Sciatic nerve (tissue), 2 donors: ENCODE measurements at regions not wholly inside any gene's neighbourhood (a gene's known extent, or its start where the extent isn't known, plus 50 kb on each side); places are given as distances from the start of the nearest gene placed in this dataset.

Experiments used
- ATAC-seq: fragments of 200-7000 bp; cut with Tn5 transposase; one replicate; pipeline ENCODE4 v1.9.1; 2020; ENCODE audit warnings: mild to moderate bottlenecking, moderate library complexity
- DNase-seq: peaks from one replicate; pipeline ENCODE4 v3.0.0-alpha.2; 2020; ENCODE audit warnings: low spot score
- intact Hi-C: fragments of 100-400 bp; cut with DNase I; formaldehyde crosslinking; loops from one replicate; pipeline ENCODE4 v1.14.2; 2022
- donor health status: DM: no; HTN: no; CAD: no.
- donor health status: DM: no; HTN: no; CAD: no.

- no peak for ATAC-seq
- intact Hi-C loops = no loop called here
- DNase-seq = no peak
Observed at GRCh38 chr11:15889363-15890030, 466.8 kb downstream of the SOX6 start.

DNA sequence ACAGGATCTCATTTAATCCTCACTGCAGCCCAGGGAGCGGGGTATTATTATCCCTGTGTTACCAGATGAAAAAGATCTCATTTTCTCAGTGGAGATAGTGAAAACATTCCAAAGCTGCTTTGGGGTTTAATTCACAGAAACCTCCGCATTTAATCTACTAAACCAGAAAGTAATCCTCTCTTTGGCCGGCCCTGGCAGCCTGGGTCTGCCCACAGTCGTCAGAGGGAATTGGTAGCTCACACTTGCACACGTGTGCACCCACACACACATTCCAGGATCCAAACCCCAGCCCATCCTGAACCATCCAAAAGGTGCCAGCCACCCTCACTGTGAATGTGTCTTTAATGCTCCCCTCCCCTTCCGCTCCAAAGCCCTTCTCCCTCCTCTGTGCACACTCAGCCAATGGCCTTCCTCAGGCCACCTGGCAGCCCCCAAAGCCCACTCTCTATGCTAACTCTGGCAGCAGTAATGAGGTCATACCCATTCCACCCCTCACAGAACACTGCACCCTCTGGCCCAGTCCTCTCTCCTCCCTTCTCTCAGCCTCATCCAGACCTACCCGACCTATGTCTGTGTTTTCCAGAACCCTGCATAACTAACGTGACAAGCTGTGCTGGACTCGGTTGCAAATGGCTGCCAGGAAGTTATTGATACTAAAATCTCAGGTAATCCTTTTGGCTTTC is 466.2 kb downstream of the SOX6 start:
- DNase-seq (no peak), ATAC-seq (peak; percentile 35)

DNA sequence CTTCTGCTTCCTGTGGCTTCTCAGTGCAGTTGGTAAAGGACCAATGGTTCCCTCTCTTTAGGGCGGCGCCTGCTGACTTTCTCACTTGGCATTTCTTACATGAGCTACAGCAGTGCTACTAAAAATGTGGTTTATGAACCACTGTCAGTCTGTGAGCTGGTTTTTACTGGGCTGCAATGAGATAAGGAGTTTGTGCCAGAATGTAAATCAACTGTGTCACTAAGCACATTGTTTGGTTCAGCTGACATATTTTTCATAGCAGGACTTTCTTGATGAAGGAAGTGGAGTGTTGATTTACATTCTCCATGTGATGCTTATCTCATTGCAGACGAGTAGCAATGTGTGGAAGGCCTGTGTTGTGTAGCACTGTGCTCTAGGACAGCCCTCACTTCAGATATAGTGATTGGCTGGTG is 463.3 kb downstream of the SOX6 start:
- ATAC-seq = peak; percentile 15
- no peak for DNase-seq
- intact Hi-C loops = no loop called here

More for the DNA sequence above, 466.2 kb downstream of the SOX6 start:
- intact Hi-C loops = no loop called here

DNA sequence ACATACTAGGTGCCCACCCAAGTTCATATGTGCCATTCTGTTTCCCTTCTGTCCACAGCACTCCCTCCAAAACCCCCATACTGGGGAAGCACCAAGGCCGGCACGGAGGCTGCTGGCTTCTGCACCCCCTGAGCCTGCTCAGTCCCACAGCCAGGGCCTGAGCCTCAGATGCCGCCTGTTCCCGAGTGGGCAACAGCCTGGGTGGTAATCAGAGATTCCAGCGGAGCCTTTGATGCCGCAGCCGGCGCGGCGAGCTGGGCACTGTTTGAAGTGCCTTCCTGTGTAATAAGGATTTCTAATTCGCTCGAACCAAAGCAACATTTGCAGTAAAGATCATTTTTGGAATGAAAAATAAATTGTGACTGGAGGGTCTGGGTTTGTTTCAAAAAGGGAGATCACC is 460.3 kb downstream of the SOX6 start:
- ATAC-seq (no peak), DNase-seq (no peak)
- intact Hi-C loops = no loop called here

DNA sequence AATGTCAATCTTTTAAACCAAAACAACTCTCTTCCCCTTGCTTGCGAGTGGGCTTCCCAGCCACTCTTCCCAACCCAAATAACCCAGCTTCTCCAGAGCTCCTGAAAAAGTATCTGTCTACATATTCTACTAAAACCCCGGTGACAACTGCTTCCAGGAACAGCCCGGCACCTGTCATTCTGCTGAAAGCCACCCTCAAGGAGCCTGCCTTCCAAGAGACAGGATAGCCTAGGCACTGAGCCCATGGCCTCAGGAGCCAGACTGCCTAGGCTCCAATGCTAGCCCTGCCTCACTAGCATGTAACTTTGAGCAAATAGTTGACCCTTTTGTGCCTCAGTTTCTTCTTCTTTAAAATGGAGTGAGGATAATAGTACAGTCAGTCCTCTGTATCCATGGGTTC is 459.8 kb downstream of the SOX6 start:
- ATAC-seq = no peak
- DNase-seq = no peak
- intact Hi-C loops = no loop called here

GRCh38 chr11:15897211-15897960 is 459.0 kb downstream of the SOX6 start:
- DNase-seq (no peak), ATAC-seq (peak; percentile 25)
- intact Hi-C loops = no loop called here

DNA sequence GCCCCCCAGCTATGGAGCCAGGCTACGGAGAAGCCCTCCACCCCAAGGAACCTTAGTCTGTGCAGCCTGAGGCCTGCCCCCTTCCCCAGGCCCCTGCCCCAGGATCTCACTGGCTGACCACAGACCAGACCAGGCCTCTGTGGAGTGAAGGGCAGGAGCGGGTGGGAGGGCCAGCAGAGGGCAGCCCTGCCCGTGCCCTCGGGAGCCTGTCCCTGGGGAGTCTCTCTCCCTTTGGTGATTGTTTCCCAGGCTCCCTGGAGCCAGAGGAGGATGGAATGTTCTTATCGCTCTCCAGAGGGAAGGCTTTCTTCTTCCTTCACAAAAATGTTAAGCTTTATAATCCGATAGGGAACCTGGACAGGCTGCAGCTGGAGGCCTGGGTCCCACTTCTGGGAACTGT is 455.3 kb downstream of the SOX6 start:
- ATAC-seq (no peak), DNase-seq (no peak)
- intact Hi-C loops = no loop called here

DNA sequence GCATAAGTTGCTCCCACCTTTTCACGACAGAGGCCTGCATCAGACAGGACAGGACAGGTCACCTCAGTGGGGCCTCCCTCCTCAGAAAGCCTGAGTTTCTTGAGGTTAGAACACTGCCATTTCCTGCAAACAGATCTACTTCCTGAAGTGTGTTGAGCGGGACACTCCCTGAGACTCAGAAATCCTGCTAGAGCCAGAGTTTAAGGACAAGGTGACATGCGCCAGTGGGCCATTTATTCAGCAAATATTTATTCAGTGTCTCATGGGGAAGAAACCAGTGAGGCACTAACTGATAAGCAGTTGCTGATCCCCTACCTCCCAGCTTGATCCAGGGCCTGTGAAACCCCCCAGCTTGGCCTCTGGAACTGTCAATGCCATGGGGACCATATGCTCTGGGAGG is 454.6 kb downstream of the SOX6 start:
- DNase-seq (peak; percentile 18), ATAC-seq (no peak)
- intact Hi-C loops = no loop called here

- ATAC-seq = no peak
- intact Hi-C loops = no loop called here
- DNase-seq = no peak
Observed at GRCh38 chr11:15903246-15903645, 453.1 kb downstream of the SOX6 start.

DNA sequence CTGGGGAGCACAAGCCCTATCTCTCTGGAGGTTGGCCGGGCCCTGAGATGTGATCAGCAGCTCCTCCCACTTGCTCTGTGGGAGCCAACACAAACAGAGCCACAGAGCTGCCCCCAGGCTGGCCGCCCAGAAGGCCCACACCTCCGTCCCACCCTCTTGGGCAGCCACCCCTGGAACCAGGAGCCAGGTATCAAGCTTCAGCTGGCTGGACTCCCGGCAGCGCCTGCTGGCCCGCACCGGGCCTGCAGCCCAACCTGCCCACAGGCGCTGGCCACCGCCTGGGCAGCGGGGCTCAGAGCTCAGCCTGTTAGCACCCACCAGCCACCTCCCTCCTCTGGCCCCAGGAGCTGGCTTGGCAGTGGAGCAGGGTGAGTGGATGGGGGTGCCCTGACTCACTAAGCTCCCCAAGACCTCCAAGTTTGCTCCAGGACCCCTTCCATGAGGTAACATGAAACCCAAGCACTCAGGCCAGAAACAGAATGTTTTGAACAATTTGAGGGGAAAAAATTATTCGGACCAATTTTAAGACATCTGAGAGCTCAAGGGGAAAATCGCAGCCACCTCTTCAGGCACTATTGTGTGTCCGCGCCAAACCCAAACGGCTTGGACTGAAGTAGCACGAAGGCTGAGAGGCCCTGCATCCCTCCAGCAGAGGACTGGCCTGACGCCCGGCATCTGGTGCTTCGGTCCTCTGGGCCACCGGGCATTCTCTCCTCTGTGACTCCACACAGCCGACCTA is 450.8 kb downstream of the SOX6 start:
- ATAC-seq = no peak
- intact Hi-C loops = no loop called here
- DNase-seq = peak; percentile 63

DNA sequence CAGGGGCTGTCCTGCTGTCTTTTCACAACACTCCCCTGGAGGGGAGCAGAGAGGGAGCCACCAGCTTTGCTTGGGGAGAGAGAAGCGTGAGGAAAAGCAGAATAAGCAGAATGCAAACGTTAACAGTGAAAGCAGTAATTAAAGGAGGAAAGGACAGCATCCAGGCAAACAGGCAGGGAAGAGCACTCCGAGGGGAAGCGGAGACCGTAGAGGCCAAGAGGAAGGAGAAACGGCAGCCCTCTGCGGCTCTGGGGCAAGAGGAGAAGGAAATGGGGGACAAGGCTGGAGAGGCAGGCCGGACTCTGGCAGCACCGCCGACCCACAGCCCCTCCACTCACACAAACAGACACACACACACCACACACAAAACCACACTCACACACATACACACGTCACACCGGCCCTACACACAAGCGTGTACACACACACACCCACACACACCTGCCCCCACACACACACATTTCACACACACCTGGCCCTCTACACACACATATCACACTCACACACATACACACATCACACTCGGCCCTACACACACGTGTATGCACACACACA is 449.8 kb downstream of the SOX6 start:
- intact Hi-C loops = no loop called here
- ATAC-seq (no peak), DNase-seq (no peak)

GRCh38 chr11:15907806-15908205 is 448.5 kb downstream of the SOX6 start:
- ATAC-seq (no peak), DNase-seq (peak; percentile 17)
- intact Hi-C loops = no loop called here

DNA sequence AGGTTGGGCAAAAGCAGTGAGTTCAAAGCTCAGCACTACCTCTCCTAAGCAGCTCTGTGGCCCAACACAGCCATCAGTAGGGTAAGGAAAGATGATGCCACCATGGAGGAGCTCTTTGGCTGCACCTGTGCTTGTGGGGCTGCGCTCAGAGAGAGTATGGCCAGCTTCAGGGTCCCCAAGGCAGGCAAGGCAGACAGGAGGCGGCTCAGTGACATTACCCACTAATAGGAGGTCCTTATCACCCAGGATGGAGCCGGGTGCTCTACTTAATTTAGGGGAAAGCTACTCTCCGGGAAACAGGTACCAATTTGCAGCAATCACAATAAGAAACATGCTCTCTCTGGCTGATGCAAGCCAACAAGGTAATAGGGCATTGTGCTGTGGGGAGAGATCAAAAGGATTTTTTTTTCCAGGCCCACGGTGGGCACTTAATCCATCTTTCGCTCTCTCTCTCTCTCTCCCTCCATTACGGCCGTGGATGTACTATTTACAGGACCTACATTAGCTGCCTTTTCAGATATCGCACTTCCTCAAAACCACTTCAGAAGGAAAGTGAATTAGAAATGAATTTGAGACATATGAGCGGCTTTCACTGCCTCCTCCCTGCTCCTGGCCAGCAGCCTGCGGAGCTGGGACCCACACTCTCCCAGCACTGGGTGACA is 446.3 kb downstream of the SOX6 start:
- intact Hi-C loops = no loop called here

DNA sequence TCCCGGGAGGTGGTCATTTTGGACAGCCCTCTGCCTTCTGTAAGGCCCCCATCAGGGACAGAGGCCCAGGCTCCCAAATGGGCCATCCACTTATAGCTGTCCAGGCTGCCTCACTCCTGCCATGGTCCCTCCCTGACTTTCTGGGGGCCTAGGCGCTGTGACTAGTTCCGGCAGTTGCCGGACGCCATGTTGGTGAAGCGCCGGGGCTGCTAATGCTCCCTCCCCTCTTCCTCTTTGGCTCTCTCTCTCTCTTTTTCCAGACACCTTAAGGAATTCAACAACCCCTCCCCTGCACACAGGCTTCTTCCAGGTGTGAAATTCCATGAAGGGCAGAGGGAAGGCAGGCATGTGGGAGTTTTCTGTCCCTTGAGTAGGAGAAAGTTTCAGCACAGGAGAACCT is 445.6 kb downstream of the SOX6 start:
- ATAC-seq (no peak), DNase-seq (peak; percentile 40)
- intact Hi-C loops = no loop called here

More for the DNA sequence above, 446.3 kb downstream of the SOX6 start:
- DNase-seq = peak; percentile 9
- no peak for ATAC-seq

- intact Hi-C loops = no loop called here
- peak; percentile 67 for DNase-seq
- ATAC-seq = peak; percentile 48
Observed at GRCh38 chr11:15911377-15912044, 444.8 kb downstream of the SOX6 start.

- intact Hi-C loops = no loop called here
- ATAC-seq (no peak), DNase-seq (peak; percentile 21)
Observed at GRCh38 chr11:15912291-15912690, 444.1 kb downstream of the SOX6 start.

GRCh38 chr11:15912825-15913224 is 443.5 kb downstream of the SOX6 start:
- peak; percentile 56 for DNase-seq
- intact Hi-C loops = no loop called here

DNA sequence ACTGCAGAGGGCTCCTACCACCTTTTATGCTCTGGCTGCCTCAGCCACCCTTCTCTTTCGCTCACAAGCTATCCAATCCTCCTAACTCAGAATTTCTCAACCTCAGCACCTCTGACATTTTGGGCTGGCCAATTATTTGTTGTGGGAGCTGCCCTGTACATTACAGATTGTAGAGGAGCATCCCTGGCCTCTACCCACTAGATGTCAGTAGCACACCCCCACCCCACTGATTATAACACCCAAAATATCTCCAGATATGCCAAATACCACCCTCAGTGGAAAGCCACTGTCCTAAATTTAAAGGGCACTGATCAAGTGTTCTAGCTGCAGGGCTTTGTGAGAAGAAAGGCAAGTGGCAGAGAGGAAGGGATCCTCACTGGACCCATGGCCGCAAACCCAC is 443.1 kb downstream of the SOX6 start:
- DNase-seq (peak; percentile 0), ATAC-seq (peak; percentile 37)
- intact Hi-C loops = no loop called here

More at GRCh38 chr11:15912825-15913224, 443.5 kb downstream of the SOX6 start:
- ATAC-seq = peak; percentile 71
